ENCODE measurements at regions not wholly inside any gene's neighbourhood (a gene's known extent, or its start where the extent isn't known, plus 50 kb on each side); places are given as distances from the start of the nearest gene placed in this dataset.
"Not testable (repeated sequence)": the region's sequence is repeated elsewhere in the genome, so short reads cannot be mapped to it uniquely, and the experiment has no call there.

- H2AFZ ChIP-seq (ENCODE audit: low read depth, low read length, severe bottlenecking), result no peak overlapping the region
Measured at GRCh38 chr4:77510367-77510766, 95.3 kb upstream of the CXCL13 start.

GRCh38 chr4:77525538-77525937 lies 80.1 kb upstream of the CXCL13 start:
- Histone ChIP-seq H3K9me2 (replicated peaks; ENCODE audit: insufficient read depth, low read length) (no peaks in the 10 kb centered on the region), H3K27ac (ENCODE audit: low read depth, low read length) (no peak overlapping the region), H4K20me1 (ENCODE audit: low read depth, low read length) (no peaks in the 10 kb centered on the region), H3K4me2 (ENCODE audit: low read depth, low read length, poor library complexity, severe bottlenecking) (no peak overlapping the region), H3K27me3 (ENCODE audit: low read length) (no peaks in the 10 kb centered on the region), H3K9me3 (ENCODE audit: insufficient read depth, low read length) (no peaks in the 10 kb centered on the region), H3F3A (ENCODE audit: insufficient read depth) (no peaks in the 10 kb centered on the region), H3K36me3 (ENCODE audit: low read length) (no peaks in the 10 kb centered on the region), H2AFZ (ENCODE audit: low read depth, low read length, severe bottlenecking) (no peak overlapping the region), H3K79me2 (ENCODE audit: insufficient read depth, low read length) (no peaks in the 10 kb centered on the region), H3K4me3 (ENCODE audit: insufficient read depth, low read length, poor library complexity, severe bottlenecking) (no peak overlapping the region), H3K9ac (ENCODE audit: low read length) (no peak overlapping the region)
- no peak for TF ChIP-seq EZH2phosphoT487 (conservative IDR thresholded peaks at IDR 0.05; ENCODE audit: low read length)
- TF ChIP-seq CTCF (IDR thresholded peaks at IDR 0.05; ENCODE audit: insufficient read depth, low read length, poor library complexity, severe bottlenecking), result no peak

More at GRCh38 chr4:77510367-77510766, 95.3 kb upstream of the CXCL13 start:
- H3K9me3 ChIP-seq (ENCODE audit: insufficient read depth, low read length), result no peaks in the 10 kb centered on the region
- no peaks in the 10 kb centered on the region for H3K79me2 ChIP-seq (ENCODE audit: insufficient read depth, low read length)
- no peak overlapping the region for H3K27ac ChIP-seq (ENCODE audit: low read depth, low read length)
- no peak overlapping the region for H3K4me3 ChIP-seq (ENCODE audit: insufficient read depth, low read length, poor library complexity, severe bottlenecking)
- no peaks in the 10 kb centered on the region for H3K27me3 ChIP-seq (ENCODE audit: low read length)
- no peaks in the 10 kb centered on the region for H3K9me2 ChIP-seq (replicated peaks; ENCODE audit: insufficient read depth, low read length)
- H4K20me1 ChIP-seq (ENCODE audit: low read depth, low read length), result no peaks in the 10 kb centered on the region
- H3K36me3 ChIP-seq (ENCODE audit: low read length), result no peaks in the 10 kb centered on the region
- no peak overlapping the region for H3K9ac ChIP-seq (ENCODE audit: low read length)
- H3K4me2 ChIP-seq (ENCODE audit: low read depth, low read length, poor library complexity, severe bottlenecking), result no peak overlapping the region
- H3F3A ChIP-seq (ENCODE audit: insufficient read depth), result no peaks in the 10 kb centered on the region
- TF ChIP-seq CTCF (IDR thresholded peaks at IDR 0.05; ENCODE audit: insufficient read depth, low read length, poor library complexity, severe bottlenecking) (no peak), EZH2phosphoT487 (conservative IDR thresholded peaks at IDR 0.05; ENCODE audit: low read length) (no peak)

- not testable (repeated sequence) for H3K79me2 ChIP-seq (ENCODE audit: insufficient read depth, low read length); H3K9ac ChIP-seq (ENCODE audit: low read length); H3K36me3 ChIP-seq (ENCODE audit: low read length); H3K27ac ChIP-seq (ENCODE audit: low read depth, low read length); H3K9me3 ChIP-seq (ENCODE audit: insufficient read depth, low read length); H3K9me2 ChIP-seq (replicated peaks; ENCODE audit: insufficient read depth, low read length); H3K4me2 ChIP-seq (ENCODE audit: low read depth, low read length, poor library complexity, severe bottlenecking); H3K4me3 ChIP-seq (ENCODE audit: insufficient read depth, low read length, poor library complexity, severe bottlenecking); H4K20me1 ChIP-seq (ENCODE audit: low read depth, low read length); H2AFZ ChIP-seq (ENCODE audit: low read depth, low read length, severe bottlenecking); H3K27me3 ChIP-seq (ENCODE audit: low read length); H3F3A ChIP-seq (ENCODE audit: insufficient read depth)
Measured at GRCh38 chr4:77527900-77528299, 77.7 kb upstream of the CXCL13 start.

GRCh38 chr4:77538144-77538543 lies 67.5 kb upstream of the CXCL13 start:
- H3K9ac ChIP-seq (ENCODE audit: low read length), result no peak overlapping the region

More at GRCh38 chr4:77538144-77538543, 67.5 kb upstream of the CXCL13 start:
- Histone ChIP-seq H3K4me2 (ENCODE audit: low read depth, low read length, poor library complexity, severe bottlenecking) (no peak overlapping the region), H3K79me2 (ENCODE audit: insufficient read depth, low read length) (no peaks in the 10 kb centered on the region), H3F3A (ENCODE audit: insufficient read depth) (no peaks in the 10 kb centered on the region), H3K27ac (ENCODE audit: low read depth, low read length) (no peak overlapping the region), H3K36me3 (ENCODE audit: low read length) (no peaks in the 10 kb centered on the region), H3K27me3 (ENCODE audit: low read length) (no peaks in the 10 kb centered on the region), H2AFZ (ENCODE audit: low read depth, low read length, severe bottlenecking) (no peak overlapping the region), H3K9me2 (replicated peaks; ENCODE audit: insufficient read depth, low read length) (no peaks in the 10 kb centered on the region), H3K9me3 (ENCODE audit: insufficient read depth, low read length) (no peaks in the 10 kb centered on the region), H3K4me3 (ENCODE audit: insufficient read depth, low read length, poor library complexity, severe bottlenecking) (no peak overlapping the region), H4K20me1 (ENCODE audit: low read depth, low read length) (no peaks in the 10 kb centered on the region)
- no peak for TF ChIP-seq EZH2phosphoT487 (conservative IDR thresholded peaks at IDR 0.05; ENCODE audit: low read length)
- TF ChIP-seq CTCF (IDR thresholded peaks at IDR 0.05; ENCODE audit: insufficient read depth, low read length, poor library complexity, severe bottlenecking), result no peak
